HG03442 (cell line): ENCODE measurements at regions not wholly inside any gene's neighbourhood (a gene's known extent, or its start where the extent isn't known, plus 50 kb on each side); places are given as distances from the start of the nearest gene placed in this dataset.
"Not testable (repeated sequence)": the region's sequence is repeated elsewhere in the genome, so short reads cannot be mapped to it uniquely, and the experiment has no call there.

Experiments used
- ATAC-seq: cut with Tn5 transposase; IDR thresholded peaks from one replicate; pipeline ENCODE4 v1.9.1; 2021; ENCODE audit warnings: mild to moderate bottlenecking, moderate library complexity; ENCODE audit not compliant: unreplicated experiment

DNA sequence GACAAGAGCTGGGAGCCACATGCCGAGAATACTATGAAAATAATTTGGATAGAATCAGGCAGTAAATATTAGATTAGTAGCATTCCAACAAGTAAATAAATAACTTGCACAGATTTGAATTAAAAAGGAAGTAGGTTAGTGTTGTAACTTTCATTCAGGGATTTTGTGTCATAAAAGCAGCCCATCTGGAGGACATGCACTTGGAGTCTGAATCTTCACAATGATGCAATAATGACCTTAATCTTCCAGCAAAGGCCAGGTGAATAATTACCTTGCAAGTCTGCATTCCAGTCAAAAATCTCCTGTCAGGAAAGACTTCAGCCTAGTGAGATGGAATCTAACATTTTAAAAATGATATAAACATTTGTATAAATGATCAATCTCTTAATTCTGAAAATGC, 518.1 kb downstream of the KCNJ2 start:
- no peak for ATAC-seq

DNA sequence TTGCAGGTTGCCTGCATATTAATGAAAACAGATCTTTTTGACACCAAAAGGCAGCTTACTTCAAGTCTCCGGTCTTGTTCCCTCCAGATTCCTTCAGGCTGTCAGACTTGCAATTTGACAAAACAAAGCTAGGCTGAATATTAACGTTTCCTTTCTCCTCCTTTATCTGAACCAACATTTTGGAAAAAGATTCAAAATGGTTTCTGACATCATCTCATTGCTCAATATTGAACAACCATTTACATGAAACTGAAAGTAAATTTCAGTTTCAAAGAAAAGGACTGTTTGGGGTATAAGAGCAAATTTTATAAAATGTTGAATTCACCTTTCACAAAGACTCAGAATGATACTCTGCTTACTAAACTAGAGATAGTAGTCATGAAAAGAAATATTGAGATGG, 521.8 kb downstream of the KCNJ2 start:
- ATAC-seq = no peak

DNA sequence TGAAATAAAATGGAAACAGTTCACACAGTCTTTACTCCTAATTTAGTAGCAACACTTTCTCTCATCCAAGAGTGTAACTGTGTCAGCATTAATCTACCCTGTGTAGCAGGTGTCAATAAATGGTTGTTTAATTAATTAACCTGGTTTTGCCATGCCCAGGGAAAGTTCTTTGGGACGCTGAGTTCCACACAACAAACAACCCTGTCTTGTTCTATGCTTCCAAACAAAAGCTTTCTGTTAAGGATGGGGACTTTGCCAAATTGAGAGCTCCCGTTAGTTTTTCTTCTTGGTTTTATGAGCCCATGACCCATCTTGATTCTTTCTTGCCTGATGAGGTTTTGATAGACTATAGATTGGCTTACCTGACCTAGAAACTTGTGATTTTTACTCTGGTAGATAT, 530.1 kb downstream of the KCNJ2 start:
- ATAC-seq = no peak

- no peak for ATAC-seq
These were observed 533.4 kb downstream of the KCNJ2 start for GRCh38 chr17:70702683-70703255.

- ATAC-seq = no peak
These were observed 540.3 kb downstream of the KCNJ2 start for GRCh38 chr17:70709596-70709995.

GRCh38 chr17:70713694-70714093, 544.4 kb downstream of the KCNJ2 start:
- ATAC-seq = no peak

- ATAC-seq = no peak
These were observed 547.2 kb downstream of the KCNJ2 start for GRCh38 chr17:70716551-70716950.

DNA sequence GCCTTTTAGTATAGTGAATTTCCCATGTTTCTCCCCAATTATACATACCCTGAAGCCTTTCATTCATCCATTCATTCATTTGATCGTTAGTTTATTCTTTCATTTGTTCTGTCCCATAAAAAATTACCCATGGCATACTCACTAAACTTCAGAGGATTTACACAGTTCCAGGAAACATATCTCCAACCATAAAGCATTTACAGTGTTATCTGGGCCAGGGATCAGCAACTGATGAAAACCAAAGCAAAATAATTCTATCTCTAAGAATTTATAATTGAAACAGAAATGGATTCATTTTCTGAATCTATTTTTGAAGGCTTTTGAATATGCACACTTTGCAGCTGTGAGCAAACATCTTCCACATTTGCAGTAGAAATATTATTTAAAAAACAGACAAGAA, 547.7 kb downstream of the KCNJ2 start:
- no peak for ATAC-seq

DNA sequence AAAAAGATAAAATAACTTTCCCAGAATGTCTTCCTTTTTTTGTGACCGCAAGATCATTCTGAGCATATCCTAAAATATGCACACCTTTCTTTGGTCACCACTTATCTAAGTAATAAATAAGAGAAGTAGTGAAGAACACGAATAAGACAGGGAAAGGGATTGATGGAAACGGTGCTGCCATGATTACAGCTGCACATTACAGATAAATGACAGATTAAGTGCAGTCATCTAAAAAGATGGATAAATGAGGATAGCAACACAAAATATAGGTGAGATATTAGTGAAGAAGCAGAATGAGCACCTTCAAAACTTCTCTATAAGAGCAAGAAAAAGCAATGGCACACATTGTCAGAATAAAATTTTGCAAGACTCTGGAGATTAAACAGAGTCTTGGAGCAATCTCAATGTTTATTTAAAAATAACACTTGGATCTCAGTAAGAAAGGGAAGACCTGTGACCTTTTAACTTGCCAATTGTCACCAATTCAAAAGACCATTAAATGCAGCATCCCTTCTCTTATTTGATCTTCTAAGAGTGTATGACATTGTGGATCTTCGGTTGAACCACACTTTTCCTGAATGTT, 567.1 kb downstream of the KCNJ2 start:
- ATAC-seq = no peak

DNA sequence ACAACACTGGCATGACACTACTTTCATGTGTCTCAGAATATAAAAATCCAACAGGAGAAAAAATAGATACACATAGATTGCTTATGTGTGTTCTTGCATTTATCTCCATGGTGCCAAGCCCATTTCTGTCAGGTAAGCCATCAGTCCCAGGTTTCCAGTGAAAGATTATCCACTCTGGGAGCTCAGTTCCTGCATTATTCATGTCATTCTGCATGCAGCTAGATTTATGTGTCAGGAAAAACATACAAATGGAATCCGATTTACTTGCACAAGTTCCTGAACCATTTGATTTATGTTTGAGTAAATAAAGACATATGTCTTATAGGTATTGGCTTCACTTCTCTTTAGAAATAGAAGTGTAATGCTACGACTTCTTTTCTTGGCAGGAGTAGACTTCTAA, 569.7 kb downstream of the KCNJ2 start:
- ATAC-seq = no peak

DNA sequence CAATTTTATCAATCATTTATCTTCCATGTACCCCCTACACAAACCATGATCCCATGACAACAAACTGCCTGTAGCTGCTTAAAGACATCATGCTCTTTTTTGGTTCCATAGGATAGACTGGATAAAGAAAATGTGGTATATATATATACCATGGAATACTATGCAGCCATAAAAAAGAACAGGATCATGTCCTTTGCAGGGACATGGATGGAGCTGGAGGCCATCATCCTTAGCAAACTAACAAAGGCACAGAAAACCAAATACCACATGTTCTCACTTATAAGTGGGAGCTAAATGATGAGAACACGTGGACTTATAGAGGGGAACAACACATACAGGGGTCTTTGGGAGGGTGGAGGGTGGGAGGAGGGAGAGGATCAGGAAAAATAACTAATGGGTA, 577.2 kb downstream of the KCNJ2 start:
- ATAC-seq = not testable (repeated sequence)

DNA sequence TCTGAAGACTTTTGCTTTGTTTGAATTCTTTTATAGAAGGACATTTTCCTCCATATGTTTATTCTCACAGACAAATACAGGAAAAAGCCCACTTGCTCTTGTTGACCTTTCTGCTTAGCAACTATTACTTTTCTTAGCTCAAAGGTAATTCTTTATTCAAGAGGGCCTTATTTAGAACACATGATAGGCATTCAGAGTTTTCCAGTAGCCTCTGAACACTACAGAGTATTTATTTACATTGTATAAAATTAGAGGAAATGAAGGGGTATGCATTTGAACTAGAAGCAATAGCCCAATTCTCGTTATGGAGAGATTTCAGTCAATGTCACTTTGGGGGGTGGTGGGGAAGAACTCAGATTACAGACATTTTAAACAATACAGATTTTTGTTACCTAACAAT, 581.7 kb downstream of the KCNJ2 start:
- no peak for ATAC-seq

GRCh38 chr17:70752461-70752860, 583.1 kb downstream of the KCNJ2 start:
- not testable (repeated sequence) for ATAC-seq

GRCh38 chr17:70752966-70753467, 583.7 kb downstream of the KCNJ2 start:
- no peak for ATAC-seq

- ATAC-seq = no peak
These were observed 593.7 kb downstream of the KCNJ2 start for GRCh38 chr17:70763018-70763417.

DNA sequence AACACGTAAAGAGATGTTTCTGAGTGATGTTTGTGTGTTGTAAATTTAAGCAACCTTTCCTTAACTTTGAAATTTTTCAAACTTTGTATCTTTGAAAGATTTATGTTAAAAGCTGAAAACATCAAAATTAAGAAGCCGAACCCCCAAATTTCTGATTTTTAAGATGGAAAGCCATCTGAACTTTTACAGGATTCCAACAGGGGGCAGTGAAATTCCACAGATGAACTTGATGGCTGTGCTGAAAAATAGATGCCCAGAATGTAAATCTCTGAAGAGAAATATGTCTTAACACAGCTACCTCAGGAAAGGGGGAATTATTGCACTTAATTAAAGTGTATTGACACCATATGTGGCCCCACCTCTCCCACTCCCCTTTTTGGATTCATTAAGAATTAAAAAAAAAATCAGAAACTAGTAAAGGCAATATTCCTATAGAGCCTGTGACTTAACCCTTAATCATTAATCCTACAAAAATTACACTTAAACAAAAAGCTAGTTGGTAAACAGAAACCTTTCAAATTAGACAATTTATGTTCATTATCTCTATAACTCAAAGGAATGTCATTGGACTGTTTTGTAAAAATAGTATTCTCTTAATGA, 597.9 kb downstream of the KCNJ2 start:
- no peak for ATAC-seq

- no peak for ATAC-seq
These were observed 600.6 kb downstream of the KCNJ2 start for GRCh38 chr17:70769956-70770355.

GRCh38 chr17:70771804-70772386, 602.6 kb downstream of the KCNJ2 start:
- no peak for ATAC-seq

- ATAC-seq = no peak
These were observed 603.4 kb downstream of the KCNJ2 start for GRCh38 chr17:70772761-70773160.

DNA sequence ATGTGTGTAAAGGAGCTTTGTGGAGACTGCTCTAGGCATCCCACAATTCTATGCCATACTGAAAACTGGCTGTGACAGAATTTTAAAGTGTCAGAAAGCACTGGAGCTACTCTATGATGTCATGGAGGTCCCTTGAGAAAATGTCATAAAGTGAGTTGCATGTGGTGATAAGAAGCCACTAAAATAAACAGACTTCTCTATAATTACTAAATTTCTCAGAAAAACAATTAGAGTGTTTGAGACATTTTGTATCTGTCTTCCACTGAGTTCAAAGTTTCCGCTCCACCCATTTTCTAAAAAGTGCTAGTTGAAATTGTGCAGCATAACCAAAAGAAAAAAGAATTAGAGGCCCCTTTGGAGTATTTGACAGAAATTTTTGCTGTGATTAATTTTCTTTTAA, 603.9 kb downstream of the KCNJ2 start:
- no peak for ATAC-seq

GRCh38 chr17:70774339-70775117, 605.2 kb downstream of the KCNJ2 start:
- no peak for ATAC-seq
